ENCODE measurements at regions not wholly inside any gene's neighbourhood (a gene's known extent, or its start where the extent isn't known, plus 50 kb on each side); places are given as distances from the start of the nearest gene placed in this dataset.
"Not testable (repeated sequence)": the region's sequence is repeated elsewhere in the genome, so short reads cannot be mapped to it uniquely, and the experiment has no call there.

DNA sequence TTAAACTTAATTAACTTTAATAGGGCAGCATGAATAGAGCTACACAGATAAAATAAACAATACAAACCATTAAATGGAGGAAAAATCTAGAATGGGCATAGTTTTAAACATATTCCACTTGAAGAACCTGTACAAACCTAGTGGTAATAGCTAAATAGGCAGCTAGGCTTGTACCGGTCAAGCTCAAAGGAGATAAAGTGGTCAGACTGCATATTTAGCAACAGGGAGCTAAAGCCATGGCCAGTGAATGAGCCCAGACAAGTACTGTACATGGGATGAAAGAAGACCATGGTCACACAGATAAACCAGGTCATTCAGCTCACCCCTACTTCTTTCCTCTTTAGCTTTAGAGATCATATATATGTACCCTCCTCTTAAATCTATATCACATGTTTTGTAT lies 186.6 kb upstream of the KRR1 start:
- no peak for DNase-seq

DNA sequence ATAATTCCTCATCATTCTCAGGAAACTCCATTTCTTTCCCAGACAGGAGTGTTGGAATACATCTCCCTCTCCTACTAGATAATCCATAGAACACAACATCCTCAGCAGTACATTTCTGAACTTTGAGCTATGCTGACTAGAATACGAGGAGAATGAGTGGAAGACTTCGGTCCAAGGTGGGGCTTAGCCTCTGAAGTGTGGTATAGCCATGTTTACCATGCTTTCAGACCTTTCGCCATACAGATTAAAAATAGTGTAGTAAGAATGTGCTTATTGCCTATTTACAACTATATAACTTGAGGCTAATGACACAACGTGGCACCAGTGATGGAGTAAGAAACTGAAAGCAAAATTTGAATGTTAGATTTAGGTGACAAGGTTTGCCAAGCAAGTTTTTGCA lies 184.5 kb upstream of the KRR1 start:
- no peak for DNase-seq

DNA sequence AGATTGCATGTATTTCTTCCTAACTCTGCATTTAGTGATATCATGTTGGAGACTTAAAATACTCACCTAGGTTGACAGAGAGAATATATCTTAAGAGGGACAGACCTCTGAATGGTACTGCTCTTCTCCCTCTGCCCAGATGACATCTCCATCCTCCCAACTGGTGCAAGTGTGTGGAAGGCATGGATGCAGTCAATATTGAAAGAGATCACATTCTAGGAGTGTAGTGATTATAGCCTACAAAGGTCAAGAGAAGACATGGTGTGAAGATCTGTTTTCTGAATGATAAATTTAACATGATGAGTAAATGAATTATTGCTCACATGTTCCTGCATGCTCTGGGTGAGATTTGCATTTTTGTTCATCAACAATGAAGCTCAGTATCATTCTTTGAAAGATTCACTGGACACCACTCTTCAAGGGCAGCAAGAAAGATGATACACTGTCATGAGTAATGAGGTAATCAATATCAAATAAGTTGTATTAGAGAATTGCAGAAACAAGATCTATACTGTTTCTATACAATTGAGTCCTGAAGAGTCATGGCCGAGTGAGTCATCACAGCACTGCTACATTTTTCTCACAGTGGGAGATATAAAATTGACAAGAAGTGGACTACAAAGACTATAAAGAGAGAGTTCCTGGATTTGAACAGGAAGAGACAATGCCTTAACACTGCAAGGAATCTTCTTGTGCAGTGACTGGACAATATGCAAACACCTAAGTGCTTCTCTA lies 183.3 kb upstream of the KRR1 start:
- no peak for DNase-seq

DNA sequence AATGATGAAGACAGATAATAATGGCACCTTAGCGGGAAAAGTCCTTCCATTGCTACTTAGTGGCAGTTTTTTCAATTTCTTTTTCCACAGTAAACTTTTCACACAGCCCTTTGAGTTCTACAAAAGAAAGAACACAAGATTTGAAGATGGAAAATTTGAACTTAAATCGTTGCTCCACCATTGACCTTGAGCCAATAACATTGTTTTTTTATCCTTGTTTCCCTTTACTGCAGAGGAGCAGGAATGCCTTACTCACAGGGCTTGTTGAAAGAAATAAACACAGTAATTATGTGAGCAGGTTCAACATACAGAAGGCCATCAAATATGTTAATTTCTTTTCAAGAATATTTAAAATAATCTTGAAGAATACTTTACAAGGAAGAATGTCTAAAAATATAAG lies 181.5 kb upstream of the KRR1 start:
- no peak for DNase-seq

DNA sequence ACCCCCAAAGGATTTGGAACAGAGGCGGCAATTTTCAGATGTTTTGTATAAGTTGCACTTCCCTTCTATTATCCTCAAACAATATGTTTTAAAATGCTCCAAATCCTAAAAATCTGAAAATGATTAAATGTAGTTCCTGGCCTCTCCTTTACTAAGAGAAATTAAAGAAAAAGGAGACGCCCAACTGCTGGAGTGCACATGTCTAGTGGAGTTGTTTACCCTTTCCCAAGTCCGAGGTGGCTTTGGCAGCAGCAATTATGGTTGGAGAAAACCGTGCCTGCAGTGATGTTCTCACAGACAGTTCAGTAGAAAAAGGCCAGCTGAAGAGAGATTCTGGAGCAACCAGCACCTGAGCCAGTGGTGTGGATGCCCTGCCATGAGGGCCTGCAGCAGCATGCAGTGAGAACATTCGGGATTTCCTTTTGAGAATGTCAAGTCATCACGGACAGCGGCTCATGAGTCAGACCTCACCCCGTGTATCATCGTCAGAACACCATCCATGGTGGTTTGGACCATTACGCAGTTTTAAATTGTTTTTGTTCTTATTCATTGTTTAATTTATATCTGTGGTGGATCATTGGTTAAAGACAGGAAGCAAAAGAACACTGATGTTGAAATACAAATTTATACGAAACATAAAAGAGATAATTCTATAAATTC lies 179.0 kb upstream of the KRR1 start:
- DNase-seq: no peak

DNA sequence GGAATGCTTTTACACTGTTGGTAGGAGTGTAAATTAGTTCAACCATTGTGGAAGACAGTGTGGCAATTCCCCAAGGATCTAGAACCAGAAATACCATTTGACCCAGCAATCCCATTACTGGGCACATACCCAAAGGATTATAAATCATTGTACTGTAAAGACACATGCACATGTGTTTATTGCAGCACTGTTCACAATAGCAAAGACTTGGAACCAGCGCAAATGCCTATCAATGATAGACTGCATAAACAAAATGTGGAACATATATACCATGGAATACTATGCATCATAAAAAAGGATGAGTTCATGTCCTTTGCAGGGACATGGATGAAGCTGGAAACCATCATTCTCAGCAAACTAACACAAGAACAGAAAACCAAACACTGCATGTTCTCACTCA lies 174.8 kb upstream of the KRR1 start:
- DNase-seq: not testable (repeated sequence)

DNA sequence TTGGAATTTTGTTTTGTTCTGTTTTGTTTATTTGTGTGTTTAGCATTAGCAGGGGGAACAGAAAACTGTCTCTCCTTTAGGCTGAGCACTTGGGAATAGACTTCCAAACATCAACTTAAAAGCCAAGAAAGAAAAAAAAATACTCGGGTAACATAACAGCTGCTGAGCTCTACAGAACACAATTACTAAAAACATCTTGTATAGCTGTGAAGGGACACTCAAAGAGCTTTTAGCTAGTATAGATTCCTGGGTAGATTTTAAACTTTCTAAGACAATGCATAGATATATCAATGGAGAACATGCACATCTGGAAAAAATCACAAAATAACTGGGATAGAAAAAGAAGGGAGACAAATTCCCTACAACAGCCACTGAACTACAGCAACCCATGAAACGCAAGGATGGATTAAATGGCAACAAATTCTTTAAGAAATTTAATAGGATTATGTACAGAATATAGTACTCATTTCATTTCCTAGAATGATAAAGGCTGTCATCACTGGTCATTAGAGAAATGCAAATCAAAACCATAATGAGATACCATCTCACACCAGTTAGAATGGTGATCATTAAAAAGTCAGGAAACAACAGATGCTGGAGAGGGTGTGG lies 174.3 kb upstream of the KRR1 start:
- DNase-seq: no peak

DNA sequence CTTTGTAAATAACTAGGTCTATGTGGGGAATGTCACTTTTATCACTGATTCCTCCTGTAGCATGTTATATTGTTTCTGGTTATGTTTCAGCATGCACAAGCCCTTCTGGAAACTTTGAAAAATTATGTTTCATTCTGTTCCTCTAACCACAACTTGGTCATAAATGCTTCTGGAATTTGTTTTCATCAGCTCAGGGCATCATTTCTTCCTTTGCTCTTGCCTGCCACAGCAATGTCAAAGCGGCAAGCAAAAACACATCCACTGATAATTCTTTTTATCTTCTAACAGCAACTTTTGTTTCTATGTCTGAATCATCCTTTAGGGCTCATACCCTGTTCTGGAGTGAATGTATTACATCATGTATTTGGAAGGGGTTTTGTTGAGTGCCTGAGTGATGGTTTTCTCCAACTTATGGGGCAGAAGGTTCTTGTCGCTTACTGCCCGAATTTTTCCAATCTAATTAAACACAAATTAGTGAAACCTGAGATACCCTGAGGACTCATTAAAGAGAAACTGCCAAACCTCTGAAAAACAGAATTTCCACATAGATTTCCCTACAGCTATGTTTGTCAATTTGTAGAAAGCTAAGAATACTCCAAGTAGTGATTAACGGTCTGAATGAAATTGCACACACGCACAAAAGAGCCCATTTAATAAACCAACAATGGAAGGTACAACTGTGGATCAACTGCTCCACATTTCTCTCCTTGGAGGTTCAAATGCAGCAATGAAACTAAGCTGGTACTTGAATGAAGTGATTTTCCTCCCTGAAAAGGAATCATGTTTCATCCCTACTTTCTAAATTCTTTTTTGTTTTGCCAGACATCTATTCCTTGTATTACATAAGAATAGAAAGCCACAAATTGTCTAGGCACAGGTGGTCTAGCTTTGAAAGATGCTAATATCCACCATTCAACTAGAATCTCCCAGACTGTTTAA lies 173.5 kb upstream of the KRR1 start:
- DNase-seq: no peak

DNA sequence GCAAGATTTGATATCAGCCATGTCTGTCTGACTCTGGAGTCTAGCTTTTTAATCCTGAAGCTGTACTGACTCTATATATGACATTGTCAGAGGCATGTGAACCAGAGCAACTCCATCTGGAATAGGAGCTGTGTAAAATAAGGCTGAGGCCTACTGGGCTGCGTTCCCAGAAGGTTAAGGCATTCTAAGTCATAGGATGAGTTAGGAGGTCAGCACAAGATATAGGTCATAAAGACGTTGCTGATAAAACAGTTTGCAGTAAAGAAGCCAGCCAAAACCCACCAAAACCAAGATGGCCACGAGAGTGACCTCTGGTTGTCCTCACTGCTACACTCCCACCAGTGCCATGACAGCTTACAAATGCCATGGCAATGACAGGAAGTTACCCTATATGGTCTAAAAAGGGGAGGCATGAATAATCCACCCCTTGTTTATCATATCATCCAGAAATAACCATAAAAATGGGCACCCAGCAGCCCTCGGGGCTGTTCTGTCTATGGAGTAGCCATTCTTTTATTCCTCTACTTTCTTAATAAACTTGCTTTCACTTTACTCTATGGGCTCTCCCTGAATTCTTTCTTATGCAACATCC lies 172.7 kb upstream of the KRR1 start:
- not testable (repeated sequence) for DNase-seq

DNA sequence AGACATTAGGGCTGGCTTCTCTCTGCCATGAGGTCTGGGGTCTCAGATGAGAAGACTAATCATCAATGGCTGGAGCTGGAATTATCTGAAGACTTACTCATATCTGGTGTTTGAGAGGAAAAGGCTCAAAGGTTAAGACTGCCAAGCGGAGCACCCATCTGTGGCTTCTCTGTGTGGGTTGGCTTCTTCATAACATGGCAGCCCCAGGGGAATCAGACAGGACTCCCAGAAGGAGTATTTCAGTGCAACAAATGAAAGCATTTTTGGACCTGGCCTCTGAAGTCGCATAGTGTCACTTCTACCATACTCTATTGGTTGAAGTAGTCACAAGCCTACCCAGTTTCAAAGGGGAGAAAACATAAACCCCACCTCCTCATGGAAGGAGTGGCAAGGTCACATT lies 171.8 kb upstream of the KRR1 start:
- no peak for DNase-seq

DNA sequence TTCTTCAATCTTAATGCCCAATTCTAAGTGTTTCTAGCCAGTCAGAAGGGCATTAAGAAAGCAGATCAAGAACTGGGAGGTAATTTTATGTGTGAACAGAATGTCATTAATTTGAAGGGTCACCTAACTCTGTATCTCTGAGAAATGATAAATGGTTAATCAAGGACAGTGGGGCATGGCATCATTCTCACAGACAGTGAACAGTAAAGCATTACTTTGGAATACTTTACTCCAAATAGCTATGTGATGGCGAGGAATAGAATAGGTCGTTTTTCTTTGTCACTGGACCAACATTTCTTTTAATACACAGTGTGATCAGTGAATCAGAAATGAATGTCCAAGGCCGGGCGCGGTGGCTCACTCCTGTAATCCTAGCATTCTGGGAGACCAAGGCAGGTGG lies 166.1 kb upstream of the KRR1 start:
- no peak for DNase-seq

DNA sequence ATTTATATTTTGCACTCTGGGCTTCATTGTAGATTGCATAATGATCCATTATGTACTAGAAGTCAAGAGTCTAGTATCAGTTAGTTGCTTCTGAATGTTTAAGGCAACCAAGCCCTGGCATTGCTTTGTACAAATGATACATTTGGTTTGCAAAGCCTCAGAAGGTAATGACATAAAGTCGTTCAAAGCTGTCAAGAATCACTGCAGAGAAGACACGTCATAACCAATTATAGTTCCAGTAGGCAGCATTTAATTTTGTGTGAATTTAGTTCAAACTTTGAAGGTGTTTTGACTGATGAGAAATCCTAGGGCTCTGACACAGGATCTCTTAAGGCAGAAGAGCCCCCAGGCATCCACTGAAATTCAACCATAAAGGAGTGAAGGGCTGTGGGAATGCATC lies 163.0 kb upstream of the KRR1 start:
- DNase-seq: no peak

DNA sequence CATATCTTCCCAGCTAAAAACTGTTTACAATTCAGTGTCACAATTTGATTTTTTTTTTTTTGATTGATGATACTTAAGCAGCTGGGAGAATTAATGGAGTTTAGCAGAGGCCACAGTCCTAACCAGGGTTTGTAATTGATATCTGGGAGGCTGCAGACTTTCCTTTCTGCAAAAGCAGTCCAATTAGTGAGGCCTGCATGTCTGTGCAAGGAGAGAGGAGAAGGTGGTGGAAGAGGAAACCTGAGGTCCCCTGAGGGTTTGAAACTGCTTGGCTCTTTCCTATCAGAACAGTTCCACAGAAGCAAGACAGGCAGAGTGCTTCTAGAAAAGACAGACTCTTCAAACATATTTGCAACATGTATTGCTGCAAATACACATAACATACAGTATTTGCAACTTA lies 160.8 kb upstream of the KRR1 start:
- DNase-seq: no peak

DNA sequence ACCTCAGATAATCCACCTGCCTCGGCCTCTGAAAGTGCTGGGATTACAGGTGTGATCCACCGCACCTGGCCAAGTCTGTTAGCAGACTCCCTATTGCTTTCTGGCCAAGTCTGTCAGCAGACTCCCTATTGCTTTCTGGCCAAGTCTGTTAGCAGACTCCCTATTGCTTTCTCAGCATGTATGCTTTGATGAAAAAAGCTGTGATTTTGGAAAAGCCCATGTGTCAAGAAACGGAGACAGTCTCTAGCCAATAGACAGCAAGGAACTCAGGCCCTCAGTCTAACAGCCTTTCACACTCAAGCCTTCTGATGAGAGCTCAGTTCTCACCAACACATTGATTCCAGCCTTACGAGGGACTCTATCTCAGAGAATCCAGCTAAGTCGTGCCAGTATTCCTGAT lies 158.8 kb upstream of the KRR1 start:
- no peak for DNase-seq

DNA sequence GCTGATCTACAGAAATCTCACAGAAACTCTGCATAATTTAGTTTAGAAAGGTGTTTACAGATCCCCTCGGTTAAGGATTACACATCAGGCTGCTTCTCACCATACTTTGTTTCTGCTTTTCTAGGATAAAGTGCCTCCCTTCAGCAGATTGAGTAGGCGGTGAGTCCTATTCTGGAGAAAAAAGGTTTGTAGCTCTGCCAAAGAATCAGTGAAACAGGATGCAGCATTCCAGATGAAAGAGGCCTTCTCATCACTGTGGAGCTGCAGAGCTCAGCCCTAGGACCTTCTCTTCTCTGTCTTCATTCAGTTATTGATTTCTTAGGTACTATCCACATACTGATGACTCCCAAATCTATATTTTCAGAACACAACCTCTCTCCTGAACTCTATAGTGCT lies 155.5 kb upstream of the KRR1 start:
- no peak for DNase-seq

DNA sequence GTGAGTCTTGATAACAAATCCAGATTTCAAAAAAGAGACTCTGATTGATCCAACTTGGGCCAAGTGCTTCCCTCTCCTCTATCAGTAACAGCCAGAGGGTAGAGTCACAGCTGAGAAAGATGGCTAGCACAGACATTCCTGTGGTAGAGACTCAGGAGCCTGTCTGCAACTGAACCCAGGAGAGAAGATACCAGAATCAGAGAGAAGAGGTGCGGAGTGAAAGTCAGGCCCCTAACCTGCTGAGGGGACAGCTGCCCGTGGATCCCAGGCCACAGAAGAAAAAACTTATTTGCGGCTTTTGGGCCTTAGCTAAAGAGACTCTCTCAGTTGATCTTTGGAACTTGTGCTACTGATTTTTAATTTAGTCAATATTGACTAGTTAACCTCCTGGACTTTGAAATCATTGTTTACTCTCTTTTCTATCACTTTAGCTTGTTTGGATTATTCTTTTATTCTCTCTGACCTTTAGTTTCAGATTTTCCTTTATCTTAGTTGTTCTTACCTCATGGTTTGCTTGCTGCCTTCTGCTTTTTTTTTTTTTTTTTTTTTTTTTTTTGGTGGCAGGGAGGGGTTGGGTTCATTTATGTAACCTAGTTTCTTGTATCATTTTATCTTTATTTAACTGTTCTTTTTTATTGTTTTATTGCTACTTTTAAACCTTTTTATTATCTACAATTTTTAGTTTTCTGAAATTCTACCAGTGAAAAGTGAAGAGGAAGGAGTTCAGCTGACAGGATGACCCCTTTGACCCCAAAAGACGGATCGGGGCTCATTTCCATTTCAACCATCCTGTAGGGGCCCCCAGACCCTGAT lies 154.9 kb upstream of the KRR1 start:
- no peak for DNase-seq

DNA sequence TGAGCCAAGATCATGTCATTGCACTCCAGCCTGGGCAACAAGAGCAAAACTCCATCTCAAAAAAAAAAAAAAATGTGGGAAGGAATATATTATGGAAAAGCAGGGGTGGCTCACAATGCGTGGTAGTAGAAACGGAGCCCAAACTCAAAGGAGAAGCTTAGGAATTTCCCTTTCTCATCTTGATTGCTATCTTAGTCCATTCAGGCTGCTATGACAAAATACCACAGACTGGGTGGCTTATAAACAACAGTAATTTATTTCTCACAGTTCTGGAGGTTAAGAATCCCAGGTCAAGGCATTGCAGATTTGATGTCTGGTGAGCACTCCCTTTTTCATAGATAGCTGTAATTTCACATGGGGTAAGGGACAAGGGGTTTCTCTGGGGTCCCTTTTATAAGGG lies 153.8 kb upstream of the KRR1 start:
- DNase-seq: no peak

DNA sequence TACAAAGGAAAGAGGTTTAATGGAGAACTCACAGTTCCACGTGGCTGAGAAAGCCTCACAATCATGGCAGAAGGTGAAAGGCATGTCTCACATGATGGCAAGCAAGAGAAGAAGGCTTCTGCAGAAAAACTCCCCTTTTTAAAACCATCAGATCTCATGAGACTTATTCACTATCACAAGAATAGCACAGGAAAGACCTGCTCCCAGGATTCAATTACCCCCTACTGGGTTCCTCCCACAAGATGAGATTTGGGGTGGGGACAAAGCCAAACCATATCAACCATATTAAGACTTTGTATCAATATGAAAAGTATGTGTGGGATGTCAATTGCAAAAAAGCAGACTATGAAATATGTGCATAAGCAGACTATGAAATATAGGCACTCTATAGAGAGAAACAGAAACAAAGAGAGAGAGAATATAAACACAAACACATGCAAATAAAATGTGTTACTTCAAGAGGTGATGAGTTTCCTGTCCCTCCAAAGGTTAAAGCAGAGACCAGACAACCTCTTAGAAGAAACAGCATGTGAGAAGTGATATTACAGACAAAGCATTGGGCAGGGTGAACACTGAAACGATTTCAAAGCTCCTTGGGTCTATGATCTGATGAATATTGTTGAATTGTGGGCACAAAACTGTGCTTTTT lies 151.2 kb upstream of the KRR1 start:
- no peak for DNase-seq

DNA sequence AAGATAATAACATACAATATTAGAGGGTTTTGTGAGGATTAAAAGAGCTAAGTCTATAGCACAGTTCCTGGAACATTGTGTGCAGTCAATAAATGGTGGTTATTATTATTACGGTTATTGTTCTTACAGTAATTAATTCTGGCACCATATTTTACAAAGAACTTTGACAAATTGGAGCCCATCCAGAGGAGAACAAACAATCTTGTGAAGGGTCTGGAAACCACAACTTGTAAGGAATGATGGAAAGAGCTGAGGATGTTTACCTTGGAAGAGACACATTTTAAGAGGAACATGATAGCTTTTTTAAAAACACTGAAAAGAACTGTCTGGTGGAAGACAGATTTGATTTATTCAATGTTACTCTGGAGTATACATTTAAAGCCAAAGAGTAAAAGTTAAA lies 150.5 kb upstream of the KRR1 start:
- no peak for DNase-seq

DNA sequence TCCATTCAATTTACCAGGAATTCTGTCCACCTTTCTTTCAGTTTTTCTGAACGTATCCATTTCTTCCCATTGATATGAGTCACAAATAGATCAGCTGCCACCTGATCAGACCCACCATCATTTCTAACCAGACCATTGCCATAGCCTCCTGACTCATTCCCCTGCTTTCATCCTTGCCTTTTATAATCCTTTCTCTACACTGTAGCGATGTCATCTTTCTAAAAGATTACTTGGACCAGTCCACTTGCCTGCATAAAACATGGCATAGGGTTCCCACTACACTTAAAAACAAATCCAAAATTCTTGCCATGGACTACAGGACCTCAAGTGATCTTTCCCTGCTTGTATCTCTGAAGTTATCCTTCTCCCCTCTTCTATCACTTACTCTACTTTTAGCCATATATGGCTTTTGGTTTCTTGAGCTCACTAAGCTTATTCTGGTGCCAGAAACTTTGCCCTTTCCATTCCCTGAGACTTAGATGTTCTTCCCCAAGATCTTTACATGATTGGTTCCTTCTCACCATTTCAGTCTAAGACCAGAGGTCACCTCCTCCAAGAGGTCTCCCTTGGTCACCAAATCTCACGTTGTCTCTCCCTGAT lies 149.5 kb upstream of the KRR1 start:
- no peak for DNase-seq

DNA sequence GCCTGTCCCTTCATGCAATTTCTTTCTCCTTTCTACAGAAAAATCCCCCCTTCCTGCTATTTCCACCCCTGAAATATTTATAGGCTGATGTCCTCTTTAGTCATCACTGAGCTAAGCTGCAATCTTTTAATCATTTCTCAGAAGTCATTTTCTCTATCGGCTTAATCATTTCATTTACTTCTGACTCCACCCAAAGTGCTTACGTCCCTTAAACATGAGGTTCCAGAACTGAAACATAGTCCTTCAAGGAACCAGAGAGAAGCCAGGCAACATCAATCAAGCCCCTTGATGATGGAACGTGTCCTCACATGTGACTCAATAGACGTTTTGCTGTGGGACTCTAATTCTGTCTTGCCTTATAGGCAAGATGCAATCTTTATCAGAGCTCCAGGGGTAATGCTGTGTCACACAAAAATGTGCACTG lies 148.7 kb upstream of the KRR1 start:
- DNase-seq: no peak

Data from 8988T (cell line).